DMS 273 treated with DMSO at 0.1 percent for 48 hours (cell line): ENCODE measurements at regions not wholly inside any gene's neighbourhood (a gene's known extent, or its start where the extent isn't known, plus 50 kb on each side); places are given as distances from the start of the nearest gene placed in this dataset.
"Not testable (repeated sequence)": the region's sequence is repeated elsewhere in the genome, so short reads cannot be mapped to it uniquely, and the experiment has no call there.

ENCODE experiments used
- DNase-seq: peaks from one replicate; lab custom pipeline; 2025; lab: John Stamatoyannopoulos, UW

GRCh38 chr11:43130616-43131015 is 181.2 kb upstream of the API5 start:
- DNase-seq, result no peak

- DNase-seq, result no peak
Observed at GRCh38 chr11:43135966-43136534, 175.7 kb upstream of the API5 start.

GRCh38 chr11:43138621-43139140 is 173.1 kb upstream of the API5 start:
- DNase-seq, result no peak

GRCh38 chr11:43145653-43146052 is 166.1 kb upstream of the API5 start:
- no peak for DNase-seq

GRCh38 chr11:43150697-43151096 is 161.1 kb upstream of the API5 start:
- DNase-seq, result no peak

- no peak for DNase-seq
Observed at GRCh38 chr11:43164831-43165230, 147.0 kb upstream of the API5 start.

- DNase-seq, result not testable (repeated sequence)
Observed at GRCh38 chr11:43165393-43165792, 146.4 kb upstream of the API5 start.

- DNase-seq, result not testable (repeated sequence)
Observed at GRCh38 chr11:43168241-43168640, 143.6 kb upstream of the API5 start.

- DNase-seq, result no peak
Observed at GRCh38 chr11:43172477-43172876, 139.3 kb upstream of the API5 start.

GRCh38 chr11:43177975-43178374 is 133.8 kb upstream of the API5 start:
- no peak for DNase-seq

- not testable (repeated sequence) for DNase-seq
Observed at GRCh38 chr11:43194459-43194858, 117.3 kb upstream of the API5 start.

- no peak for DNase-seq
Observed at GRCh38 chr11:43197379-43197778, 114.4 kb upstream of the API5 start.

GRCh38 chr11:43200031-43200430 is 111.8 kb upstream of the API5 start:
- DNase-seq, result no peak

GRCh38 chr11:43212279-43212678 is 99.5 kb upstream of the API5 start:
- no peak for DNase-seq

- DNase-seq, result no peak
Observed at GRCh38 chr11:43214471-43214870, 97.3 kb upstream of the API5 start.

GRCh38 chr11:43217849-43218248 is 93.9 kb upstream of the API5 start:
- no peak for DNase-seq

- no peak for DNase-seq
Observed at GRCh38 chr11:43222215-43222614, 89.6 kb upstream of the API5 start.

GRCh38 chr11:43223026-43223425 is 88.8 kb upstream of the API5 start:
- no peak for DNase-seq

- DNase-seq, result no peak
Observed at GRCh38 chr11:43234881-43235280, 76.9 kb upstream of the API5 start.

GRCh38 chr11:43238341-43238740 is 73.5 kb upstream of the API5 start:
- DNase-seq, result no peak

GRCh38 chr11:43239791-43240190 is 72.0 kb upstream of the API5 start:
- DNase-seq, result no peak

GRCh38 chr11:43242401-43242800 is 69.4 kb upstream of the API5 start:
- DNase-seq, result no peak

- DNase-seq, result no peak
Observed at GRCh38 chr11:43243927-43244326, 67.9 kb upstream of the API5 start.

- DNase-seq, result no peak
Observed at GRCh38 chr11:43245466-43245865, 66.3 kb upstream of the API5 start.
